Caco-2 (cell line): ENCODE measurements at regions not wholly inside any gene's neighbourhood (a gene's known extent, or its start where the extent isn't known, plus 50 kb on each side); places are given as distances from the start of the nearest gene placed in this dataset.

Source experiments
- BruUV-seq: library from RNA; stranded (reverse); fragments of 400-500 nt; replicated peaks from 2 replicates; lab custom pipeline; 2021; lab: Mats Ljungman, UMichigan
- CTCF ChIA-PET: fragments of 300-600 bp; sonication (Branson Sonifier 250); formaldehyde crosslinking; loops from one replicate; lab custom pipeline; 2022; ENCODE audit warnings: antibody characterized with exemption; lab: Charles Lee
- POLR2A ChIA-PET: fragments of 300-600 bp; sonication (Branson Sonifier 250); formaldehyde crosslinking; loops from one replicate; lab custom pipeline; 2022; ENCODE audit warnings: antibody characterized with exemption; lab: Charles Lee
- DNase-seq, 2 experiments: peaks; one replicate each; pipeline versions ENCODE4 v3.0.0 to v3.0.0-alpha.2; 2020 to 2022
- H3K27me3 ChIP-seq: replicated peaks from 2 replicates; pipeline ENCODE4 v1.6.0; 2011; ENCODE audit warnings: low read length; ENCODE audit not compliant: control insufficient read depth, insufficient read depth
- H3K36me3 ChIP-seq: 2 replicates; pipeline ENCODE4 v1.5.1; 2011; ENCODE audit warnings: low read length; ENCODE audit not compliant: control insufficient read depth, insufficient read depth
- H3K4me1 ChIP-seq: fragments of 250-450 bp; sonication (Bioruptor Pico); 2 replicates; pipeline ENCODE4 v1.5.1; 2020; ENCODE audit warnings: mild to moderate bottlenecking
- H3K4me3 ChIP-seq: 2 replicates; pipeline ENCODE4 v1.5.1; 2011; ENCODE audit warnings: low read depth, mild to moderate bottlenecking, control low read depth, low read length
- H3K9me3 ChIP-seq: fragments of 250-450 bp; sonication (Bioruptor Pico); 2 replicates; pipeline ENCODE4 v1.5.1; 2020; ENCODE audit warnings: mild to moderate bottlenecking, moderate library complexity
- H3K27ac Mint-ChIP-seq: one replicate; pipeline ENCODE4 v1.8.0; 2022; ENCODE audit warnings: mixed read lengths; ENCODE audit not compliant: unreplicated experiment
- H3K27me3 Mint-ChIP-seq: one replicate; pipeline ENCODE4 v1.8.0; 2022; ENCODE audit warnings: mixed read lengths; ENCODE audit not compliant: insufficient read depth, unreplicated experiment
- H3K36me3 Mint-ChIP-seq: one replicate; pipeline ENCODE4 v1.8.0; 2022; ENCODE audit warnings: mild to moderate bottlenecking, mixed read lengths; ENCODE audit not compliant: insufficient read depth, unreplicated experiment
- H3K4me1 Mint-ChIP-seq: one replicate; pipeline ENCODE4 v1.8.0; 2022; ENCODE audit warnings: low read depth, mixed read lengths; ENCODE audit not compliant: unreplicated experiment
- H3K4me3 Mint-ChIP-seq: one replicate; pipeline ENCODE4 v1.8.0; 2022; ENCODE audit warnings: mild to moderate bottlenecking, moderate library complexity, mixed read lengths; ENCODE audit not compliant: unreplicated experiment
- H3K9me3 Mint-ChIP-seq: one replicate; pipeline ENCODE4 v1.8.0; 2022; ENCODE audit warnings: mixed read lengths; ENCODE audit not compliant: unreplicated experiment
- CTCF ChIP-seq, 2 experiments: fragments of 200-600 bp in 1 of 2; IDR thresholded peaks; 1 replicate in 1 of 2; 2 replicates in 1 of 2; pipeline versions ENCODE4 v1.5.1 to v1.8.0; 2011 to 2022; ENCODE audit warnings: antibody characterized with exemption in 1 of 2, control low read depth in 1 of 2, inconsistent platforms in 1 of 2, low read depth in 1 of 2, low read length in 1 of 2, mild to moderate bottlenecking in 1 of 2, moderate library complexity in 1 of 2; ENCODE audit not compliant: insufficient read depth in 1 of 2, severe bottlenecking in 1 of 2, unreplicated experiment in 1 of 2
- intact Hi-C: fragments of 100-400 bp; cut with micrococcal nuclease; formaldehyde crosslinking; loops from one replicate; pipeline ENCODE4 v1.10.0; 2022; ENCODE audit not compliant: unreplicated experiment

- Mint-ChIP-seq H3K4me1 (no peaks in the 10 kb centered on the region), H3K27me3 (no peaks in the 10 kb centered on the region), H3K4me3 (no peak overlapping the region), H3K27ac (no peak overlapping the region), H3K36me3 (no peaks in the 10 kb centered on the region), H3K9me3 (no peaks in the 10 kb centered on the region)
- CTCF ChIA-PET: no interaction called here
- TF ChIP-seq CTCF (IDR thresholded peaks at IDR 0.05; ENCODE audit: insufficient read depth in 1 of 2, low read depth in 1 of 2, low read length in 1 of 2, severe bottlenecking in 1 of 2, unreplicated experiment in 1 of 2): no peak
- intact Hi-C loops: no loop called here
- DNase-seq: no peak
- Histone ChIP-seq H3K4me3 (no peak overlapping the region), H3K36me3 (no peaks in the 10 kb centered on the region), H3K9me3 (no peaks in the 10 kb centered on the region), H3K4me1 (no peaks in the 10 kb centered on the region), H3K27me3 (no peaks in the 10 kb centered on the region)
- BruUV-seq: no TSS peak
- POLR2A ChIA-PET: no interaction called here
These were observed 97.6 kb downstream of the NPIPB11 start for GRCh38 chr16:29308644-29309546.

- intact Hi-C loops: no loop called here
- BruUV-seq: no TSS peak
- Mint-ChIP-seq H3K27ac (no peak overlapping the region), H3K9me3 (no peaks in the 10 kb centered on the region), H3K4me1 (no peaks in the 10 kb centered on the region), H3K27me3 (no peaks in the 10 kb centered on the region), H3K36me3 (no peaks in the 10 kb centered on the region), H3K4me3 (no peak overlapping the region)
- H3K9me3 ChIP-seq: no peaks in the 10 kb centered on the region
- H3K27me3 ChIP-seq: no peaks in the 10 kb centered on the region
- no peaks in the 10 kb centered on the region for H3K4me1 ChIP-seq
- ChIA-PET POLR2A (no interaction called here), CTCF (no interaction called here)
- H3K36me3 ChIP-seq: no peaks in the 10 kb centered on the region
- H3K4me3 ChIP-seq: no peak overlapping the region
- no peak for DNase-seq
- no peak for TF ChIP-seq CTCF (IDR thresholded peaks at IDR 0.05; ENCODE audit: insufficient read depth in 1 of 2, low read depth in 1 of 2, low read length in 1 of 2, severe bottlenecking in 1 of 2, unreplicated experiment in 1 of 2)
These were observed 98.7 kb downstream of the NPIPB11 start for GRCh38 chr16:29307598-29308507.

- CTCF ChIA-PET: no interaction called here
- POLR2A ChIA-PET: no interaction called here
- no peak overlapping the region for H3K4me3 Mint-ChIP-seq
These were observed 99.4 kb downstream of the NPIPB11 start for GRCh38 chr16:29306943-29307597.

More at GRCh38 chr16:29306943-29307597, 99.4 kb downstream of the NPIPB11 start:
- Histone ChIP-seq H3K36me3 (no peaks in the 10 kb centered on the region), H3K4me1 (no peaks in the 10 kb centered on the region), H3K4me3 (no peak overlapping the region), H3K27me3 (no peaks in the 10 kb centered on the region), H3K9me3 (no peaks in the 10 kb centered on the region)
- Mint-ChIP-seq H3K4me1 (no peaks in the 10 kb centered on the region), H3K36me3 (no peaks in the 10 kb centered on the region), H3K27me3 (no peaks in the 10 kb centered on the region), H3K27ac (no peak overlapping the region), H3K9me3 (no peaks in the 10 kb centered on the region)
- BruUV-seq: no TSS peak
- intact Hi-C loops: no loop called here
- TF ChIP-seq CTCF (IDR thresholded peaks at IDR 0.05; ENCODE audit: insufficient read depth in 1 of 2, low read depth in 1 of 2, low read length in 1 of 2, severe bottlenecking in 1 of 2, unreplicated experiment in 1 of 2): no peak
- no peak for DNase-seq
